Calu3 (cell line): ENCODE measurements at regions not wholly inside any gene's neighbourhood (a gene's known extent, or its start where the extent isn't known, plus 50 kb on each side); places are given as distances from the start of the nearest gene placed in this dataset.

Experiments
- BruUV-seq: library from RNA; stranded (reverse); fragments of 400-500 nt; replicated peaks from 2 replicates; lab custom pipeline; 2021; lab: Mats Ljungman, UMichigan
- CTCF ChIA-PET: fragments of 300-600 bp; sonication (Branson Sonifier 250); formaldehyde crosslinking; loops from one replicate; lab custom pipeline; 2022; ENCODE audit warnings: antibody characterized with exemption; lab: Charles Lee
- DNase-seq: peaks from one replicate; pipeline ENCODE4 v3.0.0; 2022
- H3K27ac Mint-ChIP-seq: one replicate; pipeline ENCODE4 v1.8.0; 2022; ENCODE audit warnings: mixed read lengths; ENCODE audit not compliant: unreplicated experiment
- H3K27me3 Mint-ChIP-seq: one replicate; pipeline ENCODE4 v1.8.0; 2022; ENCODE audit warnings: mixed read lengths; ENCODE audit not compliant: unreplicated experiment
- H3K36me3 Mint-ChIP-seq: one replicate; pipeline ENCODE4 v1.8.0; 2022; ENCODE audit warnings: mild to moderate bottlenecking, moderate library complexity, mixed read lengths; ENCODE audit not compliant: insufficient read depth, unreplicated experiment
- H3K4me1 Mint-ChIP-seq: one replicate; pipeline ENCODE4 v1.8.0; 2022; ENCODE audit warnings: mild to moderate bottlenecking, low read depth, mixed read lengths; ENCODE audit not compliant: unreplicated experiment
- H3K4me3 Mint-ChIP-seq: one replicate; pipeline ENCODE4 v1.8.0; 2022; ENCODE audit warnings: mild to moderate bottlenecking, low read depth, moderate library complexity, mixed read lengths; ENCODE audit not compliant: unreplicated experiment
- H3K9me3 Mint-ChIP-seq: one replicate; pipeline ENCODE4 v1.8.0; 2022; ENCODE audit warnings: low read depth, mixed read lengths; ENCODE audit not compliant: unreplicated experiment
- intact Hi-C: fragments of 100-400 bp; cut with micrococcal nuclease; formaldehyde crosslinking; loops from one replicate; pipeline ENCODE4 v1.10.0; 2022; ENCODE audit not compliant: unreplicated experiment
- TF ChIP-seq, protein P1 (sequence below): fragments of 200-600 bp; IDR thresholded peaks from one replicate; pipeline ENCODE4 v1.8.0; 2022; ENCODE audit warnings: antibody characterized with exemption; ENCODE audit not compliant: unreplicated experiment

DNA sequence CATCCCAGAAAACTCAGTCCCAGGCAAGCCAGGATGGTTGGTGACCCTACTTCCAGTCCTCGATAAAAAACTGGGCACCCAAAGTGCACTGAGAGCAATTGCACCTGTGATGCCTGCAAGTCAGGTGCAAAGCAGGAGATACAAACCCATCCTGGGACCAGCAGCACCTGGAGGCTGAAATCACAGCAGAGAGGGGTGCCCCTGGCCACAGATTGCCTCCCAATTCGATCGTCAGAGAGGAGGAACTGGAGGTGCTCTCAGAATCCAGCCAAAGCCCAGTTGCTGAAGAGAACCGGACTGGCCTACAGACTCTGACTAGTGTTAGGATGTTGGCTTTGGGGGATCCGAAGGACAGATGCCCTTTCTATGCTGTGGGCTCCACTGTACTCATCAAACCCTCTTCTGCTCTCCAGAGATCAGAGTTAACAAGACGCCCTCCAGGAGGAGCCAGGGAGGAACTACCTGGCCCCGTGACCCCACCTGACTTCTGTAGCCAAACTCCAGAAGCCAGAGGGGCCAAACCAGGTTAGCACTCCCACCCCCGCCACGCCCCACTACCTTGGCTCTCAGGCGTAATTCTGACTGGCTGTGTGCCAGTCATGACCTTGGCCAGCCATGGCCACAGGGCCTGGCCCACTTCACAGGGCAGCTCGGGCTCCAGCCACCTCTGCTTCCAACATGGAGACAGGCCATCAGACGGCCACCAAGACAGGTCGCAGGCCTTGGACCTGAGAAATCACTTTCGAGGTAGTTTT is 284.5 kb upstream of the RTL1 start:
- BruUV-seq: no TSS peak
- H3K27ac Mint-ChIP-seq: no peak overlapping the region
- intact Hi-C loops: no loop called here
- no peak for DNase-seq
- no peak overlapping the region for H3K4me3 Mint-ChIP-seq
- no peaks in the 10 kb centered on the region for H3K4me1 Mint-ChIP-seq
- CTCF ChIA-PET: no interaction called here
- H3K9me3 Mint-ChIP-seq: peaks cover 7% of the 10 kb centered on the region
- no peaks in the 10 kb centered on the region for H3K36me3 Mint-ChIP-seq
- TF ChIP-seq, protein P1, sequence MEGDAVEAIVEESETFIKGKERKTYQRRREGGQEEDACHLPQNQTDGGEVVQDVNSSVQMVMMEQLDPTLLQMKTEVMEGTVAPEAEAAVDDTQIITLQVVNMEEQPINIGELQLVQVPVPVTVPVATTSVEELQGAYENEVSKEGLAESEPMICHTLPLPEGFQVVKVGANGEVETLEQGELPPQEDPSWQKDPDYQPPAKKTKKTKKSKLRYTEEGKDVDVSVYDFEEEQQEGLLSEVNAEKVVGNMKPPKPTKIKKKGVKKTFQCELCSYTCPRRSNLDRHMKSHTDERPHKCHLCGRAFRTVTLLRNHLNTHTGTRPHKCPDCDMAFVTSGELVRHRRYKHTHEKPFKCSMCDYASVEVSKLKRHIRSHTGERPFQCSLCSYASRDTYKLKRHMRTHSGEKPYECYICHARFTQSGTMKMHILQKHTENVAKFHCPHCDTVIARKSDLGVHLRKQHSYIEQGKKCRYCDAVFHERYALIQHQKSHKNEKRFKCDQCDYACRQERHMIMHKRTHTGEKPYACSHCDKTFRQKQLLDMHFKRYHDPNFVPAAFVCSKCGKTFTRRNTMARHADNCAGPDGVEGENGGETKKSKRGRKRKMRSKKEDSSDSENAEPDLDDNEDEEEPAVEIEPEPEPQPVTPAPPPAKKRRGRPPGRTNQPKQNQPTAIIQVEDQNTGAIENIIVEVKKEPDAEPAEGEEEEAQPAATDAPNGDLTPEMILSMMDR: no peak
- H3K27me3 Mint-ChIP-seq: peaks cover 18% of the 10 kb centered on the region

DNA sequence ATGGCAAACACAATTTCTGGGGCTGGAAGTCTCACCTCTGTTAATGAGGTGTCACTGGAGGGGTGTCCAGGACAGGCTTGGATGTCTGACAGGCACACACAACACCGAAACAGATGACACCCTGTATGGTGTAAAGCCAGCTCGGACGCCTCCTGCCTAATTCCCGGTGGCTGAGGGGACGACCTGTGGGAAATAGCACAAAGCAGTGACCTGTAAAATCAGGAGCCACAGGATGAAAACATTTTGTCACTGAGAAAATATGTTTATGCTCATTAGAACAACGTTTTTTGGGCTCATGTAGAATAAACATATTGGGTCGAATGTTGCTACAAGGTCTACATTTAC is 285.0 kb upstream of the RTL1 start:
- peaks cover 18% of the 10 kb centered on the region for H3K27me3 Mint-ChIP-seq
- H3K4me1 Mint-ChIP-seq: no peaks in the 10 kb centered on the region
- no peak overlapping the region for H3K27ac Mint-ChIP-seq
- no peaks in the 10 kb centered on the region for H3K36me3 Mint-ChIP-seq
- intact Hi-C loops: no loop called here
- TF ChIP-seq, protein P1: no peak
- DNase-seq: no peak
- CTCF ChIA-PET: no interaction called here
- H3K9me3 Mint-ChIP-seq: peaks cover 7% of the 10 kb centered on the region
- H3K4me3 Mint-ChIP-seq: no peak overlapping the region
- no TSS peak for BruUV-seq

DNA sequence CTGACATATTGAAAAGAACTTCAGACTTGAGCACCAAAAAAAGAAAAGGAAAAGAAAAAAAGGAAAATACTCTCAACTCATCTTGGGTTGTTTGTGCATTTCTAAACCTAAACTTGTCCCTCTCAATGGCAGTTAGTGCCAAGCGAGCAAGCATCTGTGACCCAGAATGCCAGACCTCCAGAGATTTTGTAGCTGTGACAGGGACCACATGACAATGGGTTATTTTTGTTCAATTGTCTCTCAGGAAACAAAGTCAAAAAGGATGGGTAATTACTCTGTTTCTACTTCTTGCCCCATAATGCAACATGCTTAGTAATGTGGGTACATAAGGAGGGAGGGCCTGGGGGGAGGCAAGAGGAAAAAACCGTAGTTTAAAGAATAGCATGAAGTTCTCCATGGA is 285.7 kb upstream of the RTL1 start:
- Mint-ChIP-seq H3K36me3 (no peaks in the 10 kb centered on the region), H3K4me1 (no peaks in the 10 kb centered on the region), H3K4me3 (no peak overlapping the region), H3K9me3 (peaks cover 7% of the 10 kb centered on the region), H3K27me3 (peaks cover 18% of the 10 kb centered on the region), H3K27ac (no peak overlapping the region)
- TF ChIP-seq, protein P1: no peak
- intact Hi-C loops: no loop called here
- DNase-seq: no peak
- CTCF ChIA-PET: interaction anchor here (0.7 kb wide), 1 partner anchor 924 kb away, joined by 4 read pairs; no protein-coding TSS in a partner anchor
- BruUV-seq: no TSS peak

DNA sequence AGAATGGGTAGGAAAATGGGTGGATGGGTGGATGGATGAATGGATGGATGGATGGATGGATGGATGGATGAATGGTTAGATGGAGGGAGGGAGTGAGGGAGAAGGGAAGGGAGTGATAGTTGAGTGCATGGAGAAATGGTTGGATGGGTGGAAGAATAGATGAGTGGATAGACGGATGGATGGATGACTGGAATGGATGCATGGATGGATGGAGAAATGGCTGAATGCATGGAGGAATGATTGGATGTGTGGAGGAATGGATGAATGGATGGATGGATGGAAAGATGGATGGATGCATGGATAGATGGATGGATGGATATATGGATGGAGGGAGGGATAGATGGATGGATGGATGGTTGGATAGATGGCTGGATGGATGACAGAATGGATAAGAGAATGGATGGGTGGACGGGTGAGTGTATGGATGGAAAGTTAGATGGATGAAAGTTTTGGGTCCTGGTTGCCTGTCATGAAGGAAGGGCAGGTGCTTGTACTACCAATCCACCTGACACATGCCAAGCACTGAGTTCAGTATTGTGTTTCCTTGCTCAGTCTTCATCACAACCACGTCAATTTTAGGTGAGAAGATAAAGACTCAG is 286.5 kb upstream of the RTL1 start:
- no TSS peak for BruUV-seq
- TF ChIP-seq, protein P1: no peak
- Mint-ChIP-seq H3K27ac (no peak overlapping the region), H3K9me3 (peaks cover 7% of the 10 kb centered on the region), H3K27me3 (peaks cover 18% of the 10 kb centered on the region), H3K4me3 (no peak overlapping the region), H3K4me1 (no peaks in the 10 kb centered on the region), H3K36me3 (no peaks in the 10 kb centered on the region)
- intact Hi-C loops: no loop called here
- CTCF ChIA-PET: interaction anchor here (0.7 to 0.8 kb wide), 2 partner anchors 225 to 925 kb away, joined by 3 to 4 read pairs; no protein-coding TSS in a partner anchor
- no peak for DNase-seq
